ENCODE measurements at regions not wholly inside any gene's neighbourhood (a gene's known extent, or its start where the extent isn't known, plus 50 kb on each side); places are given as distances from the start of the nearest gene placed in this dataset.

DNA sequence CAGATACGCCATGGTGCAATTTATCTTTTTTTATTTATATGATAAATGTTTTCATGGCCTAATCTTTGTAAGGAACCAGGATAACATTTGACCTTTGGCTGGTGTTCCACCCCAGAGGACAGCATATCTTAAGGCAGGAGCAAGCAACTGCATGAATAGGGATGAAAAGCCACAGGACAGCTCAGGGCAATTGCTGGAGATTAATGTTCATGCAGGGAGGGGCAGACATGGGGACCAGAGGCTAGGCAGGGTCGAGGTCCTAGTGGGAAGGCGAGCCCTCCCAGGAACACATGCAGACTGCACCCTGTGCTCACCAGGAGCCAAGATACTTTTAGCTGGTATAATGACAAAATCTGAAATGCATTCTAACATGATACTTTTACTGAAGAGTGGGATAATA lies 74.4 kb upstream of the HAO2 start:
- Histone ChIP-seq H3K27me3 (ENCODE audit: control insufficient read depth, insufficient read depth, low read length) (no peaks in the 10 kb centered on the region), H3K4me1 (ENCODE audit: control insufficient read depth, insufficient read depth, low read length) (no peaks in the 10 kb centered on the region), H3K9me3 (ENCODE audit: control insufficient read depth, insufficient read depth, low read depth, low read length) (no peaks in the 10 kb centered on the region), H3K36me3 (ENCODE audit: control insufficient read depth, insufficient read depth, low read length) (no peaks in the 10 kb centered on the region), H3K27ac (ENCODE audit: low read length) (no peak overlapping the region), H3K4me3 (ENCODE audit: low read depth in 2 of 2, low read length in 2 of 2) (no peak overlapping the region)
- no TSS peak for BruUV-seq (replicated peaks)
- DNase-seq (ENCODE audit: low read depth, low spot score): no peak
- no peak for ATAC-seq
- intact Hi-C loops (cut with micrococcal nuclease; ENCODE audit: unreplicated experiment) (no loop called here), in situ Hi-C loops (cut with HindIII; ENCODE audit: low pct_unique_long_range_greater_than_20kb, low sequenced_read_pairs) (no loop called here)
- ChIA-PET POLR2A (no interaction called here), CTCF (no interaction called here)
- no peak for TF ChIP-seq POLR2AphosphoS5 (IDR thresholded peaks at IDR 0.05; ENCODE audit: low read depth, low read length)
- TF ChIP-seq, protein P1, sequence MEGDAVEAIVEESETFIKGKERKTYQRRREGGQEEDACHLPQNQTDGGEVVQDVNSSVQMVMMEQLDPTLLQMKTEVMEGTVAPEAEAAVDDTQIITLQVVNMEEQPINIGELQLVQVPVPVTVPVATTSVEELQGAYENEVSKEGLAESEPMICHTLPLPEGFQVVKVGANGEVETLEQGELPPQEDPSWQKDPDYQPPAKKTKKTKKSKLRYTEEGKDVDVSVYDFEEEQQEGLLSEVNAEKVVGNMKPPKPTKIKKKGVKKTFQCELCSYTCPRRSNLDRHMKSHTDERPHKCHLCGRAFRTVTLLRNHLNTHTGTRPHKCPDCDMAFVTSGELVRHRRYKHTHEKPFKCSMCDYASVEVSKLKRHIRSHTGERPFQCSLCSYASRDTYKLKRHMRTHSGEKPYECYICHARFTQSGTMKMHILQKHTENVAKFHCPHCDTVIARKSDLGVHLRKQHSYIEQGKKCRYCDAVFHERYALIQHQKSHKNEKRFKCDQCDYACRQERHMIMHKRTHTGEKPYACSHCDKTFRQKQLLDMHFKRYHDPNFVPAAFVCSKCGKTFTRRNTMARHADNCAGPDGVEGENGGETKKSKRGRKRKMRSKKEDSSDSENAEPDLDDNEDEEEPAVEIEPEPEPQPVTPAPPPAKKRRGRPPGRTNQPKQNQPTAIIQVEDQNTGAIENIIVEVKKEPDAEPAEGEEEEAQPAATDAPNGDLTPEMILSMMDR (IDR thresholded peaks at IDR 0.05): no peak
- TF ChIP-seq, protein P2, sequence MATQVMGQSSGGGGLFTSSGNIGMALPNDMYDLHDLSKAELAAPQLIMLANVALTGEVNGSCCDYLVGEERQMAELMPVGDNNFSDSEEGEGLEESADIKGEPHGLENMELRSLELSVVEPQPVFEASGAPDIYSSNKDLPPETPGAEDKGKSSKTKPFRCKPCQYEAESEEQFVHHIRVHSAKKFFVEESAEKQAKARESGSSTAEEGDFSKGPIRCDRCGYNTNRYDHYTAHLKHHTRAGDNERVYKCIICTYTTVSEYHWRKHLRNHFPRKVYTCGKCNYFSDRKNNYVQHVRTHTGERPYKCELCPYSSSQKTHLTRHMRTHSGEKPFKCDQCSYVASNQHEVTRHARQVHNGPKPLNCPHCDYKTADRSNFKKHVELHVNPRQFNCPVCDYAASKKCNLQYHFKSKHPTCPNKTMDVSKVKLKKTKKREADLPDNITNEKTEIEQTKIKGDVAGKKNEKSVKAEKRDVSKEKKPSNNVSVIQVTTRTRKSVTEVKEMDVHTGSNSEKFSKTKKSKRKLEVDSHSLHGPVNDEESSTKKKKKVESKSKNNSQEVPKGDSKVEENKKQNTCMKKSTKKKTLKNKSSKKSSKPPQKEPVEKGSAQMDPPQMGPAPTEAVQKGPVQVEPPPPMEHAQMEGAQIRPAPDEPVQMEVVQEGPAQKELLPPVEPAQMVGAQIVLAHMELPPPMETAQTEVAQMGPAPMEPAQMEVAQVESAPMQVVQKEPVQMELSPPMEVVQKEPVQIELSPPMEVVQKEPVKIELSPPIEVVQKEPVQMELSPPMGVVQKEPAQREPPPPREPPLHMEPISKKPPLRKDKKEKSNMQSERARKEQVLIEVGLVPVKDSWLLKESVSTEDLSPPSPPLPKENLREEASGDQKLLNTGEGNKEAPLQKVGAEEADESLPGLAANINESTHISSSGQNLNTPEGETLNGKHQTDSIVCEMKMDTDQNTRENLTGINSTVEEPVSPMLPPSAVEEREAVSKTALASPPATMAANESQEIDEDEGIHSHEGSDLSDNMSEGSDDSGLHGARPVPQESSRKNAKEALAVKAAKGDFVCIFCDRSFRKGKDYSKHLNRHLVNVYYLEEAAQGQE (IDR thresholded peaks at IDR 0.05; ENCODE audit: insufficient read depth in 1 of 2, low read depth in 2 of 2, low read length in 1 of 2): no peak
- TF ChIP-seq SIN3A (IDR thresholded peaks at IDR 0.05; ENCODE audit: borderline replicate concordance, insufficient read depth, low read depth, low read length): no peak
- no peak for TF ChIP-seq TCF7L2 (IDR thresholded peaks at IDR 0.05; ENCODE audit: low read depth, low read length)

DNA sequence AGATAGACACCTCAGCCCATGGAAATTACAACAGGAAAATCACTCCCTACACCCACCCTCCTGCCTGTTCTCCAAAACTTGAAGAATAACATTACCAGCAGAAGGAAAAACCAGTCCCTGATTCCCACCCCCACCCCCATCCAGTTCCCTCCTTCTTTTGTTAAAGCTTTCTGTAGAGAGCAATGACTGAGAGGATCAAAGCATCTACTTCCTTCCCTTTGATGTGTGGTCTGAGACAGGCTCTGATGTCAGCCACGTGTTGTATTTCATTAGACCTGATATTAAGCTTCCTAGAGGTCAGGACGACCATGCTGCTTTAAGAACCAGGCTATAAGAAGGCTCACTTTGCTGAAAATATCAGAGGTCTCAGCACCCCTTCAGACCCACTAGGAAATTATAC lies 73.9 kb upstream of the HAO2 start:
- CTCF ChIA-PET: interaction anchor here (0.6 kb wide), 1 partner anchor 9 kb away, joined by 4 read pairs; no protein-coding TSS in a partner anchor
- H3K4me1 ChIP-seq (ENCODE audit: control insufficient read depth, insufficient read depth, low read length): no peaks in the 10 kb centered on the region
- TF ChIP-seq POLR2AphosphoS5 (IDR thresholded peaks at IDR 0.05; ENCODE audit: low read depth, low read length): no peak
- TF ChIP-seq, protein P1 (IDR thresholded peaks at IDR 0.05): no peak
- no peak for TF ChIP-seq TCF7L2 (IDR thresholded peaks at IDR 0.05; ENCODE audit: low read depth, low read length)
- TF ChIP-seq, protein P2 (IDR thresholded peaks at IDR 0.05; ENCODE audit: insufficient read depth in 1 of 2, low read depth in 2 of 2, low read length in 1 of 2): no peak
- TF ChIP-seq SIN3A (IDR thresholded peaks at IDR 0.05; ENCODE audit: borderline replicate concordance, insufficient read depth, low read depth, low read length): no peak
- POLR2A ChIA-PET: interaction anchor here (0.6 kb wide), 1 partner anchor 434 kb away, joined by 5 read pairs; no protein-coding TSS in a partner anchor
- intact Hi-C loops (cut with micrococcal nuclease; ENCODE audit: unreplicated experiment): no loop called here
- no peak for ATAC-seq
- in situ Hi-C loops (cut with HindIII; ENCODE audit: low pct_unique_long_range_greater_than_20kb, low sequenced_read_pairs): no loop called here
- H3K27ac ChIP-seq (ENCODE audit: low read length): no peak overlapping the region
- BruUV-seq (replicated peaks): no TSS peak
- no peaks in the 10 kb centered on the region for H3K9me3 ChIP-seq (ENCODE audit: control insufficient read depth, insufficient read depth, low read depth, low read length)
- DNase-seq (ENCODE audit: low read depth, low spot score): no peak
- H3K36me3 ChIP-seq (ENCODE audit: control insufficient read depth, insufficient read depth, low read length): no peaks in the 10 kb centered on the region
- no peaks in the 10 kb centered on the region for H3K27me3 ChIP-seq (ENCODE audit: control insufficient read depth, insufficient read depth, low read length)
- H3K4me3 ChIP-seq (ENCODE audit: low read depth in 2 of 2, low read length in 2 of 2): no peak overlapping the region

Measured in Panc1 (cell line).